CD14-positive monocyte (primary cell): ENCODE measurements at regions not wholly inside any gene's neighbourhood (a gene's known extent, or its start where the extent isn't known, plus 50 kb on each side); places are given as distances from the start of the nearest gene placed in this dataset.
"Not testable (repeated sequence)": the region's sequence is repeated elsewhere in the genome, so short reads cannot be mapped to it uniquely, and the experiment has no call there.

ENCODE experiments used
- DNase-seq, 3 donors: peaks; one replicate each; pipeline ENCODE4 v3.0.0-alpha.2; 2011 to 2022
- H2AFZ ChIP-seq: 2 replicates; pipeline ENCODE4 v1.6.0; 2012; ENCODE audit warnings: mild to moderate bottlenecking, low read depth, low read length, inconsistent platforms; ENCODE audit not compliant: insufficient read depth, poor library complexity, severe bottlenecking
- H3K27ac ChIP-seq, 2 donors: 1 replicate in 1 of 2; 2 replicates in 1 of 2; pipeline ENCODE4 v1.5.1; 2012 to 2013; ENCODE audit warnings: low read length in 2 of 2, control low read depth in 1 of 2, inconsistent platforms in 1 of 2, low read depth in 1 of 2, mild to moderate bottlenecking in 1 of 2
- H3K27me3 ChIP-seq, 2 donors: one replicate each; pipeline versions ENCODE4 v1.6.0 to v1.6.1; 2011 to 2013; ENCODE audit warnings: low read length in 2 of 2; ENCODE audit not compliant: control insufficient read depth in 2 of 2, insufficient read depth in 2 of 2
- H3K36me3 ChIP-seq, 2 donors: replicated peaks in 1 of 2; 1 replicate in 1 of 2; 2 replicates in 1 of 2; pipeline versions ENCODE4 v1.5.1 to v1.6.1; 2012 to 2013; ENCODE audit warnings: low read length in 2 of 2, control low read depth in 1 of 2, inconsistent platforms in 1 of 2, mild to moderate bottlenecking in 1 of 2; ENCODE audit not compliant: insufficient read depth in 2 of 2, control insufficient read depth in 1 of 2
- H3K4me1 ChIP-seq, 2 donors: 1 replicate in 1 of 2; 2 replicates in 1 of 2; pipeline versions ENCODE4 v1.5.1 to v1.6.1; 2012 to 2013; ENCODE audit warnings: low read length in 2 of 2, control low read depth in 1 of 2, inconsistent platforms in 1 of 2, mild to moderate bottlenecking in 1 of 2, moderate library complexity in 1 of 2; ENCODE audit not compliant: insufficient read depth in 2 of 2, control insufficient read depth in 1 of 2
- H3K4me2 ChIP-seq: replicated peaks from 2 replicates; pipeline ENCODE3; 2012; ENCODE audit warnings: low read length, moderate library complexity, mild to moderate bottlenecking; ENCODE audit not compliant: poor library complexity, severe bottlenecking; ENCODE audit errors: extremely low read depth
- H3K4me3 ChIP-seq, 3 experiments: fragments of 200-600 bp in 1 of 3; sonication (generic) in 1 of 3; replicated peaks in 1 of 3; 1 replicate in 2 of 3; 2 replicates in 1 of 3; pipeline ENCODE4 v1.5.1; 2011 to 2013; ENCODE audit warnings: low read length in 3 of 3, mild to moderate bottlenecking in 3 of 3, control low read depth in 2 of 3, low read depth in 2 of 3, inconsistent platforms in 1 of 3, moderate library complexity in 1 of 3
- H3K79me2 ChIP-seq: 2 replicates; pipeline ENCODE4 v1.6.0; 2012; ENCODE audit warnings: mild to moderate bottlenecking, control low read depth, inconsistent platforms, low read length, moderate library complexity; ENCODE audit not compliant: insufficient read depth
- H3K9ac ChIP-seq: 2 replicates; pipeline ENCODE4 v1.6.0; 2017; ENCODE audit warnings: low read length, mild to moderate bottlenecking; ENCODE audit not compliant: insufficient read depth, poor library complexity, severe bottlenecking
- H3K9me3 ChIP-seq, 2 donors: replicated peaks in 1 of 2; 1 replicate in 1 of 2; 2 replicates in 1 of 2; pipeline versions ENCODE4 v1.5.1 to v1.6.1; 2012 to 2013; ENCODE audit warnings: low read length in 2 of 2, control low read depth in 1 of 2; ENCODE audit not compliant: control insufficient read depth in 1 of 2, insufficient read depth in 1 of 2
- H4K20me1 ChIP-seq: 2 replicates; pipeline ENCODE4 v1.6.0; 2012; ENCODE audit warnings: mild to moderate bottlenecking, low read length, control low read depth, moderate library complexity; ENCODE audit not compliant: insufficient read depth
- H3K27ac Mint-ChIP-seq, 7 donors: one replicate each; pipeline ENCODE4 v1.8.0; 2020; ENCODE audit warnings: mild to moderate bottlenecking in 7 of 7, mixed read lengths in 7 of 7, moderate library complexity in 6 of 7, inconsistent platforms in 2 of 7
- H3K27me3 Mint-ChIP-seq, 3 donors: one replicate each; pipeline ENCODE4 v1.8.0; 2021 to 2022; ENCODE audit warnings: low read depth in 3 of 3, mild to moderate bottlenecking in 3 of 3, mixed read lengths in 3 of 3, moderate library complexity in 3 of 3, inconsistent platforms in 1 of 3
- H3K36me3 Mint-ChIP-seq, 2 donors: one replicate each; pipeline ENCODE4 v1.8.0; 2020; ENCODE audit warnings: mixed read lengths in 2 of 2, inconsistent platforms in 1 of 2, mild to moderate bottlenecking in 1 of 2
- H3K4me1 Mint-ChIP-seq: one replicate; pipeline ENCODE4 v1.8.0; 2020; ENCODE audit warnings: mild to moderate bottlenecking, mixed read lengths
- H3K4me3 Mint-ChIP-seq, 2 donors: one replicate each; pipeline ENCODE4 v1.8.0; 2020; ENCODE audit warnings: mild to moderate bottlenecking in 2 of 2, mixed read lengths in 2 of 2, moderate library complexity in 1 of 2
- H3K9me3 Mint-ChIP-seq, 7 donors: one replicate each; pipeline ENCODE4 v1.8.0; 2020 to 2022; ENCODE audit warnings: mixed read lengths in 7 of 7, mild to moderate bottlenecking in 6 of 7, moderate library complexity in 6 of 7, inconsistent platforms in 2 of 7
- WGBS: methylation state at CpG from one replicate; pipeline ENCODE4 v1.1.5; 2013; ENCODE audit warnings: missing lambda C conversion rate; ENCODE audit not compliant: insufficient coverage; 5-methylcytosine and 5-hydroxymethylcytosine counted together
- intact Hi-C, 2 donors: fragments of 100-400 bp; cut with micrococcal nuclease; formaldehyde crosslinking; loops; one replicate each; pipeline versions ENCODE4 v1.15.0 to v1.15.1; 2023
- TF ChIP-seq, protein P1 (sequence below): fragments of 200-600 bp; IDR thresholded peaks from one replicate; pipeline ENCODE4 v1.8.0; 2022; ENCODE audit warnings: antibody characterized with exemption, mild to moderate bottlenecking

DNA sequence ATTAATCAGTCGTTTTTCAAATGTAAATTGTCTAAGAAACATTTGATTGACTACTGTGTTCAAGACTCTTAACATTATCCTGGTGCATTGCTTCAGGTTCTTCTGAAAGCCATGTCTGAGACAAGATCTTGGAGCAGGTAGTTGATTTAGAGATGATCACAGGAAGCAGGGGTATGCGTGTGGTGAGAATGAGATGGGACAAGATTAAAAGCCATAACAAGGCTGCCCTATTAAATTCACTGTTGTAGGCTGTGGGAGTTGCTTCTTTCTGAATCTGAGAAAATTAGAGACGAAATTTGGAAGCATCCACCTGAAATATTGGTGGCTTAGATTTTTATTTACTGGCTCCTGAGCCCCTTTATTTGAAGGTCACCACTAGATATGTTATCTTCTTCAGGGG, 687.4 kb upstream of the SLITRK6 start:
- DNase-seq, result no peak
- intact Hi-C loops, result no loop called here
- Histone ChIP-seq H3K79me2 (no peaks in the 10 kb centered on the region), H3K9ac (no peak overlapping the region), H3K4me3 (no peak overlapping the region), H3K36me3 (no peaks in the 10 kb centered on the region), H3K4me1 (no peaks in the 10 kb centered on the region), H3K9me3 (no peaks in the 10 kb centered on the region), H3K27ac (no peak overlapping the region), H3K4me2 (no peak overlapping the region), H2AFZ (no peak overlapping the region), H4K20me1 (no peaks in the 10 kb centered on the region), H3K27me3 (no peaks in the 10 kb centered on the region)
- Mint-ChIP-seq H3K27me3 (peaks cover 0 to 1% (median 0%) of the 10 kb centered on the region in 3 donors), H3K36me3 (no peaks in the 10 kb centered on the region), H3K4me3 (no peak overlapping the region), H3K4me1 (no peaks in the 10 kb centered on the region), H3K27ac (no peak overlapping the region), H3K9me3 (peaks cover 0 to 9% (median 0%) of the 10 kb centered on the region in 7 donors)
- 60% methylated on average over 1 of the region's 3 CpGs for WGBS
- TF ChIP-seq, protein P1, sequence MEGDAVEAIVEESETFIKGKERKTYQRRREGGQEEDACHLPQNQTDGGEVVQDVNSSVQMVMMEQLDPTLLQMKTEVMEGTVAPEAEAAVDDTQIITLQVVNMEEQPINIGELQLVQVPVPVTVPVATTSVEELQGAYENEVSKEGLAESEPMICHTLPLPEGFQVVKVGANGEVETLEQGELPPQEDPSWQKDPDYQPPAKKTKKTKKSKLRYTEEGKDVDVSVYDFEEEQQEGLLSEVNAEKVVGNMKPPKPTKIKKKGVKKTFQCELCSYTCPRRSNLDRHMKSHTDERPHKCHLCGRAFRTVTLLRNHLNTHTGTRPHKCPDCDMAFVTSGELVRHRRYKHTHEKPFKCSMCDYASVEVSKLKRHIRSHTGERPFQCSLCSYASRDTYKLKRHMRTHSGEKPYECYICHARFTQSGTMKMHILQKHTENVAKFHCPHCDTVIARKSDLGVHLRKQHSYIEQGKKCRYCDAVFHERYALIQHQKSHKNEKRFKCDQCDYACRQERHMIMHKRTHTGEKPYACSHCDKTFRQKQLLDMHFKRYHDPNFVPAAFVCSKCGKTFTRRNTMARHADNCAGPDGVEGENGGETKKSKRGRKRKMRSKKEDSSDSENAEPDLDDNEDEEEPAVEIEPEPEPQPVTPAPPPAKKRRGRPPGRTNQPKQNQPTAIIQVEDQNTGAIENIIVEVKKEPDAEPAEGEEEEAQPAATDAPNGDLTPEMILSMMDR, result no peak

DNA sequence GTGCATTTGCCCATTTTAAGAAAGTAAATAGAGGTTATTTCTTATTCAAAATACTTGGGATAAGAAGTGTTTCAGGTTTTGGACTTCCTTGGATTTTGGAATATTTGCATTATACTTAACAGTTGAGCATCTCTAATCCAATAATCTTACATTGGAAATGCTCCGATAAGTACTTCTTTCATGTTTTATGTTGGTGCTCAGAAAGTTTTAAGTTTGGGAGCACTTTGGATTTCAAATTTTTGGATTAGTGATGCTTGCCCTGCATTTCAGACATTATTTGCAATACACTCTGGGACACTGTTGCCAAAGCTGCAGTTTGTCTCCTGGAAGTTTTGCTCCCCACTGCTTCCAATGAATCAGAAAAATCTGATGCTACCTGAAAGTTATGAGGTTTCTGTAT, 691.9 kb upstream of the SLITRK6 start:
- intact Hi-C loops, result no loop called here
- no CpG with 5 or more reads among the region's 1 CpG for WGBS
- Histone ChIP-seq H3K4me1 (no peaks in the 10 kb centered on the region), H3K27ac (no peak overlapping the region), H3K9me3 (no peaks in the 10 kb centered on the region), H3K9ac (no peak overlapping the region), H3K4me3 (no peak overlapping the region), H2AFZ (no peak overlapping the region), H3K79me2 (no peaks in the 10 kb centered on the region), H3K36me3 (no peaks in the 10 kb centered on the region), H3K27me3 (no peaks in the 10 kb centered on the region), H4K20me1 (no peaks in the 10 kb centered on the region), H3K4me2 (no peak overlapping the region)
- H3K27me3 Mint-ChIP-seq, result no peaks in the 10 kb centered on the region
- TF ChIP-seq, protein P1, result no peak
- no peak overlapping the region for H3K27ac Mint-ChIP-seq
- H3K9me3 Mint-ChIP-seq, result peaks cover 0 to 3% (median 0%) of the 10 kb centered on the region in 7 donors
- no peak for DNase-seq
- no peak overlapping the region for H3K4me3 Mint-ChIP-seq
- no peaks in the 10 kb centered on the region for H3K4me1 Mint-ChIP-seq
- no peaks in the 10 kb centered on the region for H3K36me3 Mint-ChIP-seq

DNA sequence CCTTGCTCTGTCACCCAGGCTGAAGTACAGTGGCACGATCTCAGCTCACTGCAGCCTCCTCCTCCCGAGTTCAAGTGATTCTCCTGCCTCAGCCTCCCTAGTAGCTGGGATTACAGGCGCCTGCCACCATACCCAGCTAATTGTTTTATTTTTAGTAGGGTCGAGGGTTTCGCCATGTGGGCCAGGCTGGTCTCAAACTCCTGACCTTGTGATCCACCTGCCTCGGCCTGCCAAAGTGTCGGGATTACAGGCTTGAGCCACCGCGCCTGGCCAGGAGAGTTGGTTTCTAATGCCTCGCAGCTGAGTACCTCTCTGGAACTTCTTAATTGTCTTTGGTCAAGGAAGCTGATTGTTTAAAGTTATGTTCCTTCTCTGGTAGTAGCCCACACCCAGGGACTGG, 702.7 kb upstream of the SLITRK6 start:
- H3K27ac Mint-ChIP-seq, DNase-seq, H3K9me3 ChIP-seq, H3K79me2 ChIP-seq, H3K27ac ChIP-seq, H3K27me3 ChIP-seq, H3K36me3 Mint-ChIP-seq, H3K4me3 ChIP-seq, H3K4me2 ChIP-seq, H4K20me1 ChIP-seq, H3K4me3 Mint-ChIP-seq, H3K9ac ChIP-seq, H3K4me1 ChIP-seq, H3K4me1 Mint-ChIP-seq, intact Hi-C loops, H3K27me3 Mint-ChIP-seq, H3K9me3 Mint-ChIP-seq, H3K36me3 ChIP-seq, H2AFZ ChIP-seq: not testable (repeated sequence)
- 96% methylated on average over 9 of the region's 10 CpGs for WGBS
